ENCODE measurements at regions not wholly inside any gene's neighbourhood (a gene's known extent, or its start where the extent isn't known, plus 50 kb on each side); places are given as distances from the start of the nearest gene placed in this dataset.

- H3K36me3 ChIP-seq (ENCODE audit: control insufficient read depth in 2 of 3, insufficient read depth in 3 of 3, low read length in 3 of 3): no peaks in the 10 kb centered on the region
- H3K27ac ChIP-seq (ENCODE audit: low read depth in 2 of 2, low read length in 2 of 2): no peak overlapping the region
- TF ChIP-seq CTCF (IDR thresholded peaks at IDR 0.05; ENCODE audit: borderline replicate concordance, extremely low read depth, insufficient read depth): no peak
- DNase-seq (no peak), FAIRE-seq (no peak)
- no peaks in the 10 kb centered on the region for H3K27me3 ChIP-seq (ENCODE audit: control insufficient read depth, insufficient read depth, low read length)
- H3K9me3 ChIP-seq (ENCODE audit: control insufficient read depth in 2 of 3, insufficient read depth in 1 of 3, low read length in 3 of 3): no peaks in the 10 kb centered on the region
- intact Hi-C loops (cut with DNase I): no loop called here
- peaks cover 0 to 4% (median 0%) of the 10 kb centered on the region in 3 donors for H3K4me1 ChIP-seq (ENCODE audit: control insufficient read depth in 2 of 3, insufficient read depth in 2 of 3, low read depth in 1 of 3, low read length in 3 of 3)
- no peak overlapping the region for H3K4me3 ChIP-seq (ENCODE audit: low read length in 3 of 3)
- H3K9ac ChIP-seq (ENCODE audit: low read length in 3 of 3): no peak overlapping the region
Observed at GRCh38 chrX:40448793-40449192, 132.0 kb upstream of the ATP6AP2 start.

- no peak overlapping the region for H3K9ac ChIP-seq (ENCODE audit: low read length in 3 of 3)
- DNase-seq (no peak), FAIRE-seq (peak; percentile 91)
- H3K9me3 ChIP-seq (ENCODE audit: control insufficient read depth in 2 of 3, insufficient read depth in 1 of 3, low read length in 3 of 3): no peaks in the 10 kb centered on the region
- no peak for TF ChIP-seq CTCF (IDR thresholded peaks at IDR 0.05; ENCODE audit: borderline replicate concordance, extremely low read depth, insufficient read depth)
- H3K27me3 ChIP-seq (ENCODE audit: control insufficient read depth, insufficient read depth, low read length): no peaks in the 10 kb centered on the region
- intact Hi-C loops (cut with DNase I): no loop called here
- no peaks in the 10 kb centered on the region for H3K36me3 ChIP-seq (ENCODE audit: control insufficient read depth in 2 of 3, insufficient read depth in 3 of 3, low read length in 3 of 3)
- H3K27ac ChIP-seq (ENCODE audit: low read depth in 2 of 2, low read length in 2 of 2): no peak overlapping the region
- H3K4me1 ChIP-seq (ENCODE audit: control insufficient read depth in 2 of 3, insufficient read depth in 2 of 3, low read depth in 1 of 3, low read length in 3 of 3): peaks cover 0 to 4% (median 0%) of the 10 kb centered on the region in 3 donors
- H3K4me3 ChIP-seq (ENCODE audit: low read length in 3 of 3): no peak overlapping the region
Observed at GRCh38 chrX:40446921-40447320, 133.8 kb upstream of the ATP6AP2 start.

GRCh38 chrX:40445691-40446090 lies 135.1 kb upstream of the ATP6AP2 start:
- no peak overlapping the region for H3K4me3 ChIP-seq (ENCODE audit: low read length in 3 of 3)
- no peak overlapping the region for H3K27ac ChIP-seq (ENCODE audit: low read depth in 2 of 2, low read length in 2 of 2)
- no peak for TF ChIP-seq CTCF (IDR thresholded peaks at IDR 0.05; ENCODE audit: borderline replicate concordance, extremely low read depth, insufficient read depth)
- peaks cover 0 to 4% (median 0%) of the 10 kb centered on the region in 3 donors for H3K4me1 ChIP-seq (ENCODE audit: control insufficient read depth in 2 of 3, insufficient read depth in 2 of 3, low read depth in 1 of 3, low read length in 3 of 3)
- DNase-seq: no peak
- H3K9me3 ChIP-seq (ENCODE audit: control insufficient read depth in 2 of 3, insufficient read depth in 1 of 3, low read length in 3 of 3): no peaks in the 10 kb centered on the region
- FAIRE-seq: no peak
- intact Hi-C loops (cut with DNase I): no loop called here
- no peak overlapping the region for H3K9ac ChIP-seq (ENCODE audit: low read length in 3 of 3)
- no peaks in the 10 kb centered on the region for H3K27me3 ChIP-seq (ENCODE audit: control insufficient read depth, insufficient read depth, low read length)
- H3K36me3 ChIP-seq (ENCODE audit: control insufficient read depth in 2 of 3, insufficient read depth in 3 of 3, low read length in 3 of 3): no peaks in the 10 kb centered on the region

All from kidney (tissue), 13 donors.